ENCODE measurements at regions not wholly inside any gene's neighbourhood (a gene's known extent, or its start where the extent isn't known, plus 50 kb on each side); places are given as distances from the start of the nearest gene placed in this dataset.
"Not testable (repeated sequence)": the region's sequence is repeated elsewhere in the genome, so short reads cannot be mapped to it uniquely, and the experiment has no call there.

DNA sequence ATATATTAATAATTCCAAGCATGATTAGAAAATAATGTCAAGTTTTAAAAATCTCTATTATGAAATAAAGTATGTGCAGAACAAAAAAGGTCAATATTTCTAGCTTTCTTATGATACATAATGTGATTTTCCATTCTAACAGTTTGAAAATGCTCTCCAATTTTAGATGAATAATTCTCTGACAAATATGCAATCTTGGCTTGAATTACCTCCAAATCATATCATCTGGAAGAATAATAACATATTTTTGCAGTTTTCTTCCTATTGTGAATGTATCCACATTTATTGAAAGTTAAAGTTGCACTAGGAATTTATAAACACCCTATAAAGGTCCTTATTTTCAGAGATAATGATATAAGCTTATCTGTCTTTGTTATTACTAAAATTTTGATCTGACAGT, 548.5 kb upstream of the SLC10A2 start:
- no peak for DNase-seq (ENCODE audit: low spot score)
- intact Hi-C loops (cut with DNase I), result no loop called here

DNA sequence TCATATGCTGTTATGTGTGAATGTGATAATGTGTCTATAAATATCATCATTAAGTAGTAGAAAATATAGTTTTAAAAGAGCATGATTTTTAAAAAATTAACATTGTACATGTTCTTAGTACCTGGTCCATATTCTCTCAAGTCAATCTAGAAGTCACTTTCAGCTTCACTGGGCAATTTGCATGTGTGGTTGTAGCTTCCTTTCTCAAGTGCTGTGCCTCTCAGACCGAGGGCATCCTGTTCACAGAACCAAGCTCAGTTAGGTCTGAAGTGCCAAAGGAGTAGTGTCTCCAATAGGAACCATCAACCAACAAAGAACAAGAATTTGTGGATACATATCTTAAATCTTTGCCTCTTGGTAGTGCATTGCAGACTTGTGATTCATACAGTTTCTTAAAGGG, 541.8 kb upstream of the SLC10A2 start:
- intact Hi-C loops (cut with DNase I), result no loop called here
- no peak for DNase-seq (ENCODE audit: low spot score)

DNA sequence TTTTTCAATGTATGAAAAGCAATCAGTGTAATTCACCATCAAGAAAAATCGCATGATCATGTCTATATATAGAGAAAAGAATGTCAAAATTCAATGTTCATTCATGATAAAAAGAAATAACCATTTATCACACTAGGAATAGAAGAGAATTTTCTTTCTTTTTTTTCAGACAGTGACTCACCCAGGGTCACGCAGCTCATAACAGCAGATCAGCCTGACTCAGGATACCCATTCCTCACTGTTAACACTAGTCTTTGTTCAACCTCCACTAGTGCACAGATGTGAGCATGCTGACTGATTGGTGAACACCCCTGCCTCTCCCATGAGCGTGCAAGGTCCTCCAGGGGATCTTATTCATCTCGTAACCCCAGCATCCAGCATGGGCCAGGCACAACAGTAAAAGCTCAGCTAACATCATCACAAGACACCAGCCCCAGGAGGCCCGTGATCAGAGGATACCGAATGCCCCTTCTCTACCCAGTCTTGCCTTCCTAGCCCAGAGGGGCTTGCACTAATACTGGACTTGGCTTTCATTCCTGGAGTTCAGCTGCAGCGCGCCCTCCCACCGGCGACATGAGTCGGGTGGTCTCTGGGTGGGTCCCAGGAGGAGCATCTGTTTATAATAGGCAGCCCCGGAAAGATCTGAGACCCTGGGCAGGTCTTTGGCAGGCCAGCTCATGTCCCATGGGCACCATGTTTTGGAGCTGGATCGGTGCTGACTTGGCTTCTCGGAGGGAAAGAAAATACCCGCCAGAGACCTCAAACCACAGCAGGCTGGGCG, 539.5 kb upstream of the SLC10A2 start:
- intact Hi-C loops (cut with DNase I), result no loop called here
- no peak for DNase-seq (ENCODE audit: low spot score)

GRCh38 chr13:103599870-103600269, 533.7 kb upstream of the SLC10A2 start:
- intact Hi-C loops (cut with DNase I); DNase-seq (ENCODE audit: low spot score): not testable (repeated sequence)

- no peak for DNase-seq (ENCODE audit: low spot score)
- intact Hi-C loops (cut with DNase I), result no loop called here
These were observed 532.5 kb upstream of the SLC10A2 start for GRCh38 chr13:103598671-103599070.

DNA sequence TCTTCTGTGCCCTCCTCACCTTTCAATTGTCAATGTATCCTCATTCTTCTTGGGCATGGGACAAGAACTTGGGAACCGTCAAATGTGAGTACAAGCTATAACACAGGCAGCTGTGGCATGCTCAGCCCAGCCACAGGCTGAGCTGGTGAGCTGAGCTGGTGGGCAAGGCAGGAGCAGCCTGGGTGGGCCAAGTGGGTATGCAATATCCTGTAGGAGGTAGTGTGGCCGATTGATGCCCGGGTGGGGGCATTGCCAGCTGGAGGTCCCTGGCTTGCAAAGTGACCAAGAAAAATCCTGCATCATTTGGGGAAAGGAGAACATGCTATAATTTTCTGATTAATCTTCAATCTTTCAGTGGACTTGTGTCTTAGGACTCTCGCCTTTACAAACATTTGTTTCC, 507.2 kb upstream of the SLC10A2 start:
- DNase-seq (ENCODE audit: low spot score), result no peak

DNA sequence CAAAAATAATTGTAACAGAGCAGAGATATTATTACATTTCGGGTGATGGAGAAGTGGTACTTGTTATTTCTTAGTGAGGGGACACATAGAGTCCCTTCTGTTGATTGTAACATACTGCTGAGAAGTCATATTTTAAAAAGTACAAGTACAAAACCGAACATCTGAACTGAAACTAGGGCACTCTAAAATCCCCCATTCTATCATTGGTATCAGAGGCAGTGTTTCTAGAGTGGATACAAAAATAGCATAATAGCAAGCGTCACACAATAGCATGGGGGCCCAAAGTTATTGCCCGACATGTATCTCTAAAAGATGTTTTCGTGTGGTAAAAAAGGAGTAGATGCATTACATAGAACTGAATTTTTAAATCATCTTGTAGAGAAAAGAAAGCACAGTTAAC, 502.1 kb upstream of the SLC10A2 start:
- intact Hi-C loops (cut with DNase I), result no loop called here
- no peak for DNase-seq (ENCODE audit: low spot score)

More for the DNA sequence above, 507.2 kb upstream of the SLC10A2 start:
- intact Hi-C loops (cut with DNase I), result no loop called here

GRCh38 chr13:103557878-103558277, 491.7 kb upstream of the SLC10A2 start:
- intact Hi-C loops (cut with DNase I), result no loop called here
- no peak for DNase-seq (ENCODE audit: low spot score)

- DNase-seq (ENCODE audit: low spot score), result no peak
- intact Hi-C loops (cut with DNase I), result no loop called here
These were observed 490.5 kb upstream of the SLC10A2 start for GRCh38 chr13:103556681-103557080.

GRCh38 chr13:103547914-103548313, 481.7 kb upstream of the SLC10A2 start:
- intact Hi-C loops (cut with DNase I), result no loop called here
- no peak for DNase-seq (ENCODE audit: low spot score)

GRCh38 chr13:103546271-103546670, 480.1 kb upstream of the SLC10A2 start:
- intact Hi-C loops (cut with DNase I), result no loop called here
- no peak for DNase-seq (ENCODE audit: low spot score)

GRCh38 chr13:103542648-103543047, 476.4 kb upstream of the SLC10A2 start:
- intact Hi-C loops (cut with DNase I), result no loop called here
- DNase-seq (ENCODE audit: low spot score), result no peak

DNA sequence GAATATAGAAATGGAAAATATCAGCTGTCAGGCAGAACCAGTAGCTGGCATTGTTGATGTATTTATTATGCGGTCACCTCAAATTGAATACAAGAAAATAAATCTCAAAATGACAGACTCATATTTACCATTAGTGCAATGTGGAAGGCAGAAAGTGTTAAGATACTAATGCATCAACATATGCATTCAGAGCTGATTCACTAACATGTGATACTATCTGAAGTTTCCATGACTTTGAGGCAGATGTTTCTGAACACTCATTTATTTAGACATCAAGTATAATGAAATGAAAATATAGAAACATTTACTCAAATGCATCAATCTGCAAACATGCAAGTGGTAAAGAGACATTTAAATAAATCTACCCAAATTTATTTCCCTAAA, 474.2 kb upstream of the SLC10A2 start:
- intact Hi-C loops (cut with DNase I), result no loop called here
- no peak for DNase-seq (ENCODE audit: low spot score)

- intact Hi-C loops (cut with DNase I), result no loop called here
- no peak for DNase-seq (ENCODE audit: low spot score)
These were observed 473.6 kb upstream of the SLC10A2 start for GRCh38 chr13:103539721-103540381.

- intact Hi-C loops (cut with DNase I), result no loop called here
- DNase-seq (ENCODE audit: low spot score), result no peak
These were observed 473.0 kb upstream of the SLC10A2 start for GRCh38 chr13:103539265-103539664.

GRCh38 chr13:103537616-103538015, 471.4 kb upstream of the SLC10A2 start:
- no peak for DNase-seq (ENCODE audit: low spot score)
- intact Hi-C loops (cut with DNase I), result no loop called here

- no peak for DNase-seq (ENCODE audit: low spot score)
- intact Hi-C loops (cut with DNase I), result no loop called here
These were observed 465.1 kb upstream of the SLC10A2 start for GRCh38 chr13:103531278-103531677.

GRCh38 chr13:103528437-103528836, 462.2 kb upstream of the SLC10A2 start:
- intact Hi-C loops (cut with DNase I), result no loop called here

GRCh38 chr13:103525530-103525929, 459.3 kb upstream of the SLC10A2 start:
- no peak for DNase-seq (ENCODE audit: low spot score)
- intact Hi-C loops (cut with DNase I), result no loop called here

More at GRCh38 chr13:103528437-103528836, 462.2 kb upstream of the SLC10A2 start:
- no peak for DNase-seq (ENCODE audit: low spot score)

DNA sequence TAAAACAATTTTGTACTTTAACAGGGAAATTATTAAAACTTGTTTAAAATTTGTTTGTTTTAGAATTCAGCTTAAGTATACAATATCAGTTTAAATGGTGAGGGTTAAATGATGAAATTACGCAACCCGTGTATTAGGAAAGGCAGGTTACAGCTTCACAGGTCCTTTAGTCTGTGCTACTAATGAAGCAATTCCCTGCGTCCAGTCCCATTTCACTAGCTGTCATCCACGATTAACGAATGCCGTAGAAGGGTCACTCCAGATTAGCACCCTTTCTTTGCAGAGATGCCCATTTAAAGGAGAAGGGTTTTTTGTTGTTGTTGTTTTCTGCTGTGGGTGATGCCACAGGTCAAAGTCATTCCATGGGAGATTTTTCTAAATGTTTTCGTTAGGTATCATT, 457.6 kb upstream of the SLC10A2 start:
- intact Hi-C loops (cut with DNase I), result no loop called here
- DNase-seq (ENCODE audit: low spot score), result no peak

- intact Hi-C loops (cut with DNase I), result no loop called here
- DNase-seq (ENCODE audit: low spot score), result no peak
These were observed 455.3 kb upstream of the SLC10A2 start for GRCh38 chr13:103521532-103521931.

Measured in cardiac septum (tissue), 1 donor.